ENCODE measurements at regions not wholly inside any gene's neighbourhood (a gene's known extent, or its start where the extent isn't known, plus 50 kb on each side); places are given as distances from the start of the nearest gene placed in this dataset.

DNA sequence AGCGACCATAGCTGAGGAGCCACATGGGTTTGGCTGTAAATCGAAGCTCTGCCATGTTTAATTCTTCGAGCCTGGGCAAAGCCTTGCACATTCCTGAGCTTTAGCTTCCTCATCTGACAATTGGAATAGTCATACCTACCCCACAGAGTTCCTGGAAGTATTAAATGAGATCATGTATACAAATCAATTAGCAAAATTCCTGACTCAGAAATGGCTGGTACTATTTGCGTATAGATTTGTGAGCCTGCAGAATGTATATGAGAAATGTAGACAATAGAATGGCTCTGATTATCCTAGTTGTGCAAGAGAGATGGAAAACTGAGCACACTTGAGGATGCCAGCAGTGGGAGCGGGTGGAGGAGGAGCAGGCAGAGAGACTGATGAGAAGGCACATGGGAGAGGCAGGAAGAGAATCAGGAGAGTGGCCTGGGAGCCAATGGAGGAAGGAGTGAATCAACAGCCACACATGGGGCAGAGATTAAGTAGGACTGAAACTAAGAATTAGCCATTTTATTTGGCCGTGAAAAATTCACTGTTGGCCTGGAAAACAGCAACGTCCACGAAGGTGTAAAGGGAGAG is 128.0 kb upstream of the C1GALT1 start:
- intact Hi-C loops (cut with DNase I; ENCODE audit: low total_unique reads): no loop called here
- H3K4me3 ChIP-seq (ENCODE audit: low read depth, poor library complexity, severe bottlenecking): no peak overlapping the region
- TF ChIP-seq POLR2A (IDR thresholded peaks at IDR 0.05): no peak
- TF ChIP-seq, protein P1, sequence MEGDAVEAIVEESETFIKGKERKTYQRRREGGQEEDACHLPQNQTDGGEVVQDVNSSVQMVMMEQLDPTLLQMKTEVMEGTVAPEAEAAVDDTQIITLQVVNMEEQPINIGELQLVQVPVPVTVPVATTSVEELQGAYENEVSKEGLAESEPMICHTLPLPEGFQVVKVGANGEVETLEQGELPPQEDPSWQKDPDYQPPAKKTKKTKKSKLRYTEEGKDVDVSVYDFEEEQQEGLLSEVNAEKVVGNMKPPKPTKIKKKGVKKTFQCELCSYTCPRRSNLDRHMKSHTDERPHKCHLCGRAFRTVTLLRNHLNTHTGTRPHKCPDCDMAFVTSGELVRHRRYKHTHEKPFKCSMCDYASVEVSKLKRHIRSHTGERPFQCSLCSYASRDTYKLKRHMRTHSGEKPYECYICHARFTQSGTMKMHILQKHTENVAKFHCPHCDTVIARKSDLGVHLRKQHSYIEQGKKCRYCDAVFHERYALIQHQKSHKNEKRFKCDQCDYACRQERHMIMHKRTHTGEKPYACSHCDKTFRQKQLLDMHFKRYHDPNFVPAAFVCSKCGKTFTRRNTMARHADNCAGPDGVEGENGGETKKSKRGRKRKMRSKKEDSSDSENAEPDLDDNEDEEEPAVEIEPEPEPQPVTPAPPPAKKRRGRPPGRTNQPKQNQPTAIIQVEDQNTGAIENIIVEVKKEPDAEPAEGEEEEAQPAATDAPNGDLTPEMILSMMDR (IDR thresholded peaks at IDR 0.05): no peak
- WGBS, 2 donors: 76 to 87% methylated on average over 8 of the region's 8 CpGs
- no peak for DNase-seq (ENCODE audit: low spot score in 2 of 2)

DNA sequence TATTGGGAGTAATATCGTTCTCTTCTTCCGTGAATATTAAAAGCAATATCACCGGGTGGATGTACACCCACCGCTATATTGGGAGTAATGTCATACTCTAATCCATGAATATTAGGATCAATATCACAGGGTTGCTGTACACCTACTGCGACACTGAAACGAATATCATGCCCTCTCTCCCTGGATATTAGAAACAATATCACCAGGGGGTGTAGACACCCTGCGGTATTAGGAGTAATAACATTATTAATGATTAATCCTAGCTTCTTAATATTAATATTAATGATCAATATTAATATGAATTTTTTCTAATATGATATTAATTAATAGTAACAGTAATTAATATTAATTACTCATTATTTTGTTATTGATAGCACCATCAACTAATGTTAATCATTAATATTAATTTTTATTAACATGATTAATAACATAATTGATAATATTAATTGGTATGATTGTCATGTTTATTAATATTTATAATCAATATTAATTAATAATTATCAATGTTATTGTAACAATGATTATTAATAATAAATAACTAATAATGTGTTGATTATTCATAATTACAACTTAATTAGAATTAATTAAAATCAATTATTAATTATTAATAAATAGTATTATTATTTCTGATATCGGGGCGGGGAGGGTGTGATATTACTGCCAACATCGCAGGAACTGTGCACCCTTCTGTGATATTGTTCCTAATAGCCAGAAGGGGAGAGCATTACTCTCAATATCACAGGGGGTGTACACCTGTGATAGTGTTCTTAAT is 121.3 kb upstream of the C1GALT1 start:
- WGBS, 2 donors: 87 to 93% methylated on average over 10 of the region's 10 CpGs
- TF ChIP-seq POLR2A (IDR thresholded peaks at IDR 0.05): no peak
- TF ChIP-seq, protein P1 (IDR thresholded peaks at IDR 0.05): no peak
- no peak overlapping the region for H3K4me3 ChIP-seq (ENCODE audit: low read depth, poor library complexity, severe bottlenecking)
- intact Hi-C loops (cut with DNase I; ENCODE audit: low total_unique reads): no loop called here
- no peak for DNase-seq (ENCODE audit: low spot score in 2 of 2)

DNA sequence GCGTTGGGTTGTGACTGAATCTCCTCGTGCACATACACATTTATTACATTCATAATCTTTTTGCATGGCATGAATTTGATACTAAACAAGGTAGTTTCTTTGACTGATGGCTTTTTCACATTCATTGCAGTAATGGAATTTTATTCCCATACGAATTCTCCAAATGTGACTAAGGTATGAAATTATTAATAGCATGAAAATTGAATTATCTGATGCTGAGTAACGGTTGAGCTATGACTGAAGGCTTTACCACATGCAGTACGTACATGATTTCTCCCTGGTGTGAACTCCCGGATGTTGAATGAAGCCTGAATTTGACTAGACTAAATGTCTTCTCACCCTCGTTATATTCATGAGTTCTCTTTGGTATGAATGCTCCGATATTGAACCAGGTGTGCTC is 104.4 kb upstream of the C1GALT1 start:
- DNase-seq (ENCODE audit: low spot score in 2 of 2): no peak
- H3K4me3 ChIP-seq (ENCODE audit: low read depth, poor library complexity, severe bottlenecking): no peak overlapping the region
- TF ChIP-seq, protein P1 (IDR thresholded peaks at IDR 0.05): no peak
- no peak for TF ChIP-seq POLR2A (IDR thresholded peaks at IDR 0.05)
- intact Hi-C loops (cut with DNase I; ENCODE audit: low total_unique reads): no loop called here
- 74 to 85% methylated on average over 8 of the region's 8 CpGs for WGBS, 2 donors

DNA sequence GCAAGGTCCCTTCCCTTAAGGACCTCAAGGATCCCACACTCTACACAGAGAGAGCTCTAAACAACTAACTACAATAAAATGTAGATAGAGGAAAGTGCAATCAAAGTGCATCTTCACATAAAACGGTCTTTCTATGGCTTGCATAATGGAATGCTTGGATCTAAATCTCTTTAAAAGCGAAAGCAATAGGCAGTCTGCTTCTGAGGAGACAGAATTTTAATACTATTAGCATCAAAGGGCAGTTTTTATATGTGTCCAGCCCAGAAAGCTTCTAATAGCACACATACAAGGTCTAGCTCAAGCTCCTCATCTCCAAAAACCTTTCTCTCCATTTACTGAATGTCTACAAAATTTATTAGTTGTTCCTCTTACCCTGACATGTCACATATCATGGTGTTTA is 101.5 kb upstream of the C1GALT1 start:
- no peak overlapping the region for H3K4me3 ChIP-seq (ENCODE audit: low read depth, poor library complexity, severe bottlenecking)
- DNase-seq (ENCODE audit: low spot score in 2 of 2): no peak
- intact Hi-C loops (cut with DNase I; ENCODE audit: low total_unique reads): no loop called here
- TF ChIP-seq, protein P1 (IDR thresholded peaks at IDR 0.05): no peak
- WGBS, 2 donors: 62 to 65% methylated on average over 2 of the region's 2 CpGs

DNA sequence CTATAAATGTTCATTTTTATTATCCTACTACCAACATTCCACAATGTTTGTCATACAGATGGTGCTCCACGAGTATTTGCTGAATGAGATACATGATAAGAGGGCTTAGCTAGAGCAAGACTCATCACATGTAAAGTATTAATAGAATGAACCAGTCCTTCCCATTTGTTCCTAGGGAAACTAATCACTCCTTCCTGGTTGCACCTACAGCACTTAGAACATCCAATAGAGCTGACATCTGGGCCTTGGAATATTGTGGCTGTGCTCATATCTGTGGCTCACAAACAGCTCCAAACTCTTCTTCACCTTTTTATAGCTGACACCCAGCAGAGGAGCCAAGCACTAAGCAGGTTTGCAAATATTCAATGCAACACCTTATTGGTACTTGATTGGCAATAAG is 91.9 kb upstream of the C1GALT1 start:
- intact Hi-C loops (cut with DNase I; ENCODE audit: low total_unique reads): no loop called here
- 45 to 60% methylated on average over 1 of the region's 1 CpG for WGBS, 2 donors

More for the DNA sequence above, 91.9 kb upstream of the C1GALT1 start:
- TF ChIP-seq, protein P1 (IDR thresholded peaks at IDR 0.05): no peak
- TF ChIP-seq POLR2A (IDR thresholded peaks at IDR 0.05): no peak
- no peak overlapping the region for H3K4me3 ChIP-seq (ENCODE audit: low read depth, poor library complexity, severe bottlenecking)
- no peak for DNase-seq (ENCODE audit: low spot score in 2 of 2)
